Esophagus squamous epithelium (tissue), 4 donors: ENCODE measurements at regions not wholly inside any gene's neighbourhood (a gene's known extent, or its start where the extent isn't known, plus 50 kb on each side); places are given as distances from the start of the nearest gene placed in this dataset.

ENCODE experiments used
- POLR2A ChIP-seq, 4 donors: fragments of 450-650 bp; IDR thresholded peaks; one replicate each; pipeline ENCODE4 v1.6.1; 2017; ENCODE audit warnings: antibody characterized with exemption in 4 of 4, mild to moderate bottlenecking in 4 of 4, moderate library complexity in 3 of 4
- TF ChIP-seq, protein P1 (sequence below), 6 experiments: fragments of 450-650 bp in 4 of 6; fragments of 200-600 bp in 2 of 6; sonication (generic) in 2 of 6; IDR thresholded peaks; one replicate each; pipeline ENCODE4 v1.5.1; 2016 to 2019; ENCODE audit warnings: antibody characterized with exemption in 6 of 6, mild to moderate bottlenecking in 4 of 6, moderate library complexity in 4 of 6

DNA sequence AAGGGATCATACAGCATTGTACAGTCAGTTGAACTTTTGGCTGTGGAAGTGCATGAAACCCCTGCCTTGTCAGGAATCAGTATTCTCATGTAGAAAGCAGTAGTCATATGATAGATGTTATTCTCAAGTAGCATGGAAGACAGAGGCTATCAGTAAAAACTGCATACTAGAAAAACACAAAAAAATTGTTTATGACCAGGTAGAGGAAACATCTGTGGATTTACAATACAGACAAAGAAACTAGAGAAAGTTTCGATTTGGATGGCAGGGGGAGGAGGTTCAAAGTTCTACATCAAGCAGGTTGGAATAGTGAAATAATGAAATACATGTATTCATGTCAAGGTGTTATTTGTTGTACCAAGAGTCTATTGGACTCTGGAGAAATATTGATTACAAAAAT, 212.3 kb upstream of the DDI1 start:
- TF ChIP-seq, protein P1, sequence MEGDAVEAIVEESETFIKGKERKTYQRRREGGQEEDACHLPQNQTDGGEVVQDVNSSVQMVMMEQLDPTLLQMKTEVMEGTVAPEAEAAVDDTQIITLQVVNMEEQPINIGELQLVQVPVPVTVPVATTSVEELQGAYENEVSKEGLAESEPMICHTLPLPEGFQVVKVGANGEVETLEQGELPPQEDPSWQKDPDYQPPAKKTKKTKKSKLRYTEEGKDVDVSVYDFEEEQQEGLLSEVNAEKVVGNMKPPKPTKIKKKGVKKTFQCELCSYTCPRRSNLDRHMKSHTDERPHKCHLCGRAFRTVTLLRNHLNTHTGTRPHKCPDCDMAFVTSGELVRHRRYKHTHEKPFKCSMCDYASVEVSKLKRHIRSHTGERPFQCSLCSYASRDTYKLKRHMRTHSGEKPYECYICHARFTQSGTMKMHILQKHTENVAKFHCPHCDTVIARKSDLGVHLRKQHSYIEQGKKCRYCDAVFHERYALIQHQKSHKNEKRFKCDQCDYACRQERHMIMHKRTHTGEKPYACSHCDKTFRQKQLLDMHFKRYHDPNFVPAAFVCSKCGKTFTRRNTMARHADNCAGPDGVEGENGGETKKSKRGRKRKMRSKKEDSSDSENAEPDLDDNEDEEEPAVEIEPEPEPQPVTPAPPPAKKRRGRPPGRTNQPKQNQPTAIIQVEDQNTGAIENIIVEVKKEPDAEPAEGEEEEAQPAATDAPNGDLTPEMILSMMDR (IDR thresholded peaks at IDR 0.05): no peak
- no peak for TF ChIP-seq POLR2A (IDR thresholded peaks at IDR 0.05)
